Mononuclear cell (primary cell): ENCODE measurements at regions not wholly inside any gene's neighbourhood (a gene's known extent, or its start where the extent isn't known, plus 50 kb on each side); places are given as distances from the start of the nearest gene placed in this dataset.

Experiments
- H3K27me3 ChIP-seq: 2 replicates; pipeline ENCODE4 v1.6.0; 2011; ENCODE audit warnings: low read length, control low read depth; ENCODE audit not compliant: insufficient read depth
- H3K4me1 ChIP-seq: 2 replicates; pipeline ENCODE4 v1.5.1; 2011; ENCODE audit warnings: mild to moderate bottlenecking, low read length, control low read depth; ENCODE audit not compliant: insufficient read depth
- H3K4me3 ChIP-seq: 2 replicates; pipeline ENCODE4 v1.5.1; 2011; ENCODE audit warnings: mild to moderate bottlenecking, low read length, moderate library complexity
- H3K9me3 ChIP-seq: 2 replicates; pipeline ENCODE4 v1.5.1; 2011; ENCODE audit warnings: low read depth, mild to moderate bottlenecking, control low read depth, low read length

GRCh38 chr2:217195016-217195415 is 335.2 kb upstream of the TNP1 start:
- Histone ChIP-seq H3K27me3 (peaks cover 15% of the 10 kb centered on the region), H3K4me3 (no peak overlapping the region), H3K9me3 (no peaks in the 10 kb centered on the region), H3K4me1 (no peaks in the 10 kb centered on the region)

DNA sequence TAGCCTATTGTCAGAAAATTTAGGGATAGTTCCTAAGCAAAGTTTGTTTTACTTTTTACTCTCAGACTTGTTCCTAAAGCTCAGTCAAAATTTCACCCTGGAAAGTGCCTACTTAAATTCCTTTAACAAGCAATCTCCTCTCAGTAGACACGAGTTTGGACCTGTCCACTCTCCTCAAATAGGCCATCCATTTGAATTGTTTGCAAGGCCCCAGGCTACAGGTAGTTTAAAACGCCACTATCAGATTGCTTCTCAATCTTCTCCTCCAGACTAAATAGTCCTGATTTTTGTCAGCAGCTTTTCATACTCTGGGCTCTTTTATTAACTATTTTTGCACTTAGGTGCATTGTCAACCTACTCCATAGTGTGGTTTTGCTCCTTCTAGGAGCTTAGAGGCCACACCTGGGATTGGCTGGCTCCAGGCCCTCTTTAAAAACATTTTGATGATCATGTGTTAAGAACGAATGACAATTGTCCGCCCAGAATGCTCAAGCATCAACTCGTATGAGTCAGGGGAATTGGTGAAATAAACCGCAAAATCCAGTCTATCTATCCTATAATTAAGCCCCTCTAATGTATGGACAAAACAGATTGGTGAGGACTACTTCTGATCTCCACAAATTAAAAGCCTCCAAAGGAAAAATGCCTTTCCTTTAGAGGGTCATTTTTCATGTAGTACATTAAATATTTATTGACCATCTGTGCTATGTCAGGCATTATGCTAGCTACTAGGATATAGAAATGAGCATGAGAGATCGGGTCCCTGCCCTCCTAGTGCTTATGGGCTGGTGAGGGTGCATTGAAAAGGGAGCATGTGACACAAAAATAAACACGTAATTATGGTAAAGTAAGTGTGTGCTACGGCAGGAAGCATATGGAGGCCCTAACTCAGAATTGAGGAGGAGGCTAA is 333.8 kb upstream of the TNP1 start:
- H3K27me3 ChIP-seq: peaks cover 13% of the 10 kb centered on the region
- no peaks in the 10 kb centered on the region for H3K4me1 ChIP-seq
- H3K9me3 ChIP-seq: no peaks in the 10 kb centered on the region
- H3K4me3 ChIP-seq: no peak overlapping the region

- no peaks in the 10 kb centered on the region for H3K9me3 ChIP-seq
- no peaks in the 10 kb centered on the region for H3K4me1 ChIP-seq
- H3K27me3 ChIP-seq: peaks cover 9% of the 10 kb centered on the region
- H3K4me3 ChIP-seq: no peak overlapping the region
Observed at GRCh38 chr2:217192366-217192765, 332.5 kb upstream of the TNP1 start.

DNA sequence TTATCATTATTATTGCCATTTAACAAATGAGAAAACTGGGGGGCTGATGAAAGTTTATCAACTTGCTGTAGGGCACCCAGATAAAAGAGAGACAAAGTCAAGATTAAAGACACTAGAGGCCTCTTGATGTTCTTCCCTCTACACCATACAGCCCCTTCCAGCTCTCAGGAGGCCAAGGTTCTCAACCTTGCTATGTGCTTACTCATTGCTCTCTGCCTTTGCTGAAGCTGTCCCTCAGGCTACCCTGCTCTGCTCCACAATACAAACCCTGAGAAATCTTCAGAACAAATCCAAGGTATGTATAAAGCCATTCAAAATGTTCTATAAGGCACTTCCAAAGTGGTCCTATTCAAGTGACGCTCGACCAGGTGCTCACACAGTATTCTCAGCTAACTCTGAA is 329.9 kb upstream of the TNP1 start:
- H3K4me3 ChIP-seq: no peak overlapping the region
- H3K9me3 ChIP-seq: no peaks in the 10 kb centered on the region
- no peaks in the 10 kb centered on the region for H3K4me1 ChIP-seq
- peaks cover 6% of the 10 kb centered on the region for H3K27me3 ChIP-seq

DNA sequence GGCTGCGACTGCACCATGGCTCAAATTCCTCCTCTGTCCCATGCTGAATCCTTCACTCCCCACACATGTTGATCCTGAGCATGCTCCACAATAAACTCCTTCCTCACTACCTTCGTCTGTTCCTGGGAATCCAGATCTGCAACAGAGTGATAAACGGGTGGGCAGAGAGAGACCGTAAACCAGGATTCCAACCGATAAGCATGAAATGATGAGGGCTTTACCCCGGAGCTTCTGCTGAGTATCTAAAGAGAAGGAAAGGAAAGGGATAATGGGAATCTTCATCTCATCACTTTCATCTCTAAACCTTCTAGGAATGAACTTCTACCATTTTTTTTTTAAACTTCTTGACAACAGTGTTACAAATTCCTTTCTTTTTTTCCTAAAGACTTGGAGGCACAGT is 329.3 kb upstream of the TNP1 start:
- no peaks in the 10 kb centered on the region for H3K4me1 ChIP-seq
- no peak overlapping the region for H3K4me3 ChIP-seq
- no peaks in the 10 kb centered on the region for H3K9me3 ChIP-seq
- peaks cover 6% of the 10 kb centered on the region for H3K27me3 ChIP-seq

DNA sequence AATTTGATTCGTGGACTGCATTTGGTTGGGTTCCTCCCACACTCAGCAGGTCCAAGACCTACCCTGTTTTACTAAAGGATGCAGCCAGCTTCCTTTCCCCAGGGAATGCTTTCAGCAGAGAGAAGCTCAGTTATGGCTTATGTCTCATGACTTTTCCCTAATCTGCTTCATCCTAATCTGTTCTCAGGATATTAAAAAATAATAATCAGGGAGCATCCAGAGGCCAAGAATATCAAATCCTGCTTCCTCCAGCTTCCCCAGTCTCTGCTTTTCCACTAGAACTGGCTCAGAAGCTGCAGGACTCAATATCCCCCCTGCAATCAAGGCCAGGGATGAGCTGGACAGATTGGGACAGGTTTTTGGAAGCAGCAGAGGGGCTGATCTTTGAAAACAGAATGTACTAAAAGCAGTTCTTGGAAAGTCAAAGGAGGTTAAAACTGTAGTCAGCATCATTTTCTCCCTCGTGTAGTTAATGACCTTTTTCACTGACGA is 326.9 kb upstream of the TNP1 start:
- no peaks in the 10 kb centered on the region for H3K4me1 ChIP-seq
- no peak overlapping the region for H3K4me3 ChIP-seq
- peaks cover 2% of the 10 kb centered on the region for H3K27me3 ChIP-seq
- H3K9me3 ChIP-seq: no peaks in the 10 kb centered on the region

DNA sequence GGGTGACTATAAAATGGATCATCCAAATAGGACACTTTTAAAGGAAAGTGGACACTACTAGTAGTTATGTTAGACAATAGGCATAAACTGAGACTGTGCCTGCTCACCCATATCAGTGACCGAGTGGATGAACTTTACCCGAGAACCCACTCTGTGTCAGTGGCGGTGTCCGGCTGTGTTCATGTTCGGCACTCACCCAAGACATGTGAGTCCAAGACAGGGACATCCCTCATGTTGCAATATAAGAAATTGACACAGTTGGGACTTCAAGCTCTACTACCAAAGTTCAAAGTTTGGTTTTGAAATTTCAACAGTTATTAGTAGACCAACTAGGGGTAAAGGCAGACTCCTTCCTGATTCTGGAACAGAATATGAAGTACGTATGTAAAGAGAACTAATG is 326.3 kb upstream of the TNP1 start:
- Histone ChIP-seq H3K4me1 (no peaks in the 10 kb centered on the region), H3K27me3 (peaks cover 2% of the 10 kb centered on the region), H3K4me3 (no peak overlapping the region), H3K9me3 (no peaks in the 10 kb centered on the region)

GRCh38 chr2:217185265-217185995 is 325.6 kb upstream of the TNP1 start:
- H3K4me1 ChIP-seq: no peaks in the 10 kb centered on the region
- H3K27me3 ChIP-seq: peaks cover 2% of the 10 kb centered on the region
- no peak overlapping the region for H3K4me3 ChIP-seq
- no peaks in the 10 kb centered on the region for H3K9me3 ChIP-seq

DNA sequence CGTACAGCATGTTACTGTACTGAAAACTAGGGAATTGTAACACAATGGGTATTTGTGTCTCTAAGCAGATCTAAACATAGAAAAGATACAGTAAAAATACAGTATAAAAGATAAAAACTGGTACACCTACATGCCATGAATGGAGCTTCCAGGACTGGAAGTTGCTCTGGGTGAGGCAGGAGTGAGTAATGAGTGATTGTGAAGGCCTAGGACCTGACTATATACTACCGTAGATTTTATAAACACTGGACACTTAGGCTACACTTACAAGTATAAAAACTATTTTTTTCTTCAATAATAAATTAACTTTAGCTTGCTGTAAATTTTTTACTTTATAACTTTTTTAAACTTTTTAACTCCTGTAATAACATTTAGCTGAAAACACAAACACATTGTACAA is 324.4 kb upstream of the TNP1 start:
- Histone ChIP-seq H3K9me3 (no peaks in the 10 kb centered on the region), H3K4me1 (no peaks in the 10 kb centered on the region), H3K27me3 (peaks cover 2% of the 10 kb centered on the region), H3K4me3 (no peak overlapping the region)

DNA sequence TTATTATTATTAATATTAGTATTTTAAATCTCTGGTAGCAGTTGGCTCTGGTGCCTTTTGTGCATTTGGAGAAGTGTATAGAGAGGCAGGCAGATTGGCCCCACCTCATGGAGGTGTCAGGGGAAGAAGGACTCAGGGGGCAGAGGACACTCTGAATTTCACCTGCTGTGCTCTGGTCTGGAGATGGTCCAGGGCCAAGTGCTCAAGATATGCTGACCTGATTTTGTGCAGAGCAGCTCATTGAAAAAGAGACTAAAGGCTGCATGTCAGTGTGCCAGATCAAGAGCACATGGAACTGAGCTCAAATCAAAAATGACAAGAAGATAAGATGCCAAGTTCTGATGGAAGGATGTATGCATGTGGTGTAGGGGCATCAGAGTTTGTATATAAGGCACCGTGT is 323.6 kb upstream of the TNP1 start:
- H3K4me3 ChIP-seq: no peak overlapping the region
- no peaks in the 10 kb centered on the region for H3K9me3 ChIP-seq
- H3K27me3 ChIP-seq: peaks cover 2% of the 10 kb centered on the region
- no peaks in the 10 kb centered on the region for H3K4me1 ChIP-seq

GRCh38 chr2:217182926-217183325 is 323.1 kb upstream of the TNP1 start:
- Histone ChIP-seq H3K4me1 (no peaks in the 10 kb centered on the region), H3K4me3 (no peak overlapping the region), H3K27me3 (peaks cover 2% of the 10 kb centered on the region), H3K9me3 (no peaks in the 10 kb centered on the region)

GRCh38 chr2:217181512-217181911 is 321.6 kb upstream of the TNP1 start:
- Histone ChIP-seq H3K9me3 (no peaks in the 10 kb centered on the region), H3K4me1 (no peaks in the 10 kb centered on the region), H3K4me3 (no peak overlapping the region), H3K27me3 (peaks cover 2% of the 10 kb centered on the region)

- peaks cover 3% of the 10 kb centered on the region for H3K27me3 ChIP-seq
- no peaks in the 10 kb centered on the region for H3K9me3 ChIP-seq
- H3K4me3 ChIP-seq: no peak overlapping the region
- H3K4me1 ChIP-seq: no peaks in the 10 kb centered on the region
Observed at GRCh38 chr2:217179854-217180253, 320.0 kb upstream of the TNP1 start.

DNA sequence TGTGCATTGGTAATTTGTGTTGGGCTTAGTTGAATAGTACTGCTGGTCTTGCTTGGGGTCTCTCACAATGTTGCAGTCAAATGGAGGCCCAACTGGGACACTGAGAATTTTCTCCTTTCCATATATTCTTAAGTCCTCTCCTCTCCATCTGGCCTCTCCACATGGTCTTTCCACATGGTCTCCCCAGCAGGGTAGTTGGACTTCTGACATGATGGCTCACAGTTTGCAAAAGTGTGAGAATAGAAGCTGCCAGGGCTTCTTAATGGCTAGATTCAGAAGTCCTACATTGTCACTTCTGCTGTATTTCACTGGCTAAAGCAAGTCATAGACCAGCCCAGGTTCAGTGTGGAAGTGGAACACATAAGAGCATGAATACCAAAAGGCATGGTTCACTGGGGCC is 318.5 kb upstream of the TNP1 start:
- H3K4me3 ChIP-seq: no peak overlapping the region
- H3K27me3 ChIP-seq: peaks cover 6% of the 10 kb centered on the region
- H3K4me1 ChIP-seq: no peaks in the 10 kb centered on the region
- no peaks in the 10 kb centered on the region for H3K9me3 ChIP-seq

- no peaks in the 10 kb centered on the region for H3K4me1 ChIP-seq
Observed at GRCh38 chr2:217177720-217178119, 317.9 kb upstream of the TNP1 start.

More at GRCh38 chr2:217177720-217178119, 317.9 kb upstream of the TNP1 start:
- Histone ChIP-seq H3K9me3 (no peaks in the 10 kb centered on the region), H3K27me3 (peaks cover 9% of the 10 kb centered on the region), H3K4me3 (no peak overlapping the region)
